ENCODE measurements at regions not wholly inside any gene's neighbourhood (a gene's known extent, or its start where the extent isn't known, plus 50 kb on each side); places are given as distances from the start of the nearest gene placed in this dataset.

DNA sequence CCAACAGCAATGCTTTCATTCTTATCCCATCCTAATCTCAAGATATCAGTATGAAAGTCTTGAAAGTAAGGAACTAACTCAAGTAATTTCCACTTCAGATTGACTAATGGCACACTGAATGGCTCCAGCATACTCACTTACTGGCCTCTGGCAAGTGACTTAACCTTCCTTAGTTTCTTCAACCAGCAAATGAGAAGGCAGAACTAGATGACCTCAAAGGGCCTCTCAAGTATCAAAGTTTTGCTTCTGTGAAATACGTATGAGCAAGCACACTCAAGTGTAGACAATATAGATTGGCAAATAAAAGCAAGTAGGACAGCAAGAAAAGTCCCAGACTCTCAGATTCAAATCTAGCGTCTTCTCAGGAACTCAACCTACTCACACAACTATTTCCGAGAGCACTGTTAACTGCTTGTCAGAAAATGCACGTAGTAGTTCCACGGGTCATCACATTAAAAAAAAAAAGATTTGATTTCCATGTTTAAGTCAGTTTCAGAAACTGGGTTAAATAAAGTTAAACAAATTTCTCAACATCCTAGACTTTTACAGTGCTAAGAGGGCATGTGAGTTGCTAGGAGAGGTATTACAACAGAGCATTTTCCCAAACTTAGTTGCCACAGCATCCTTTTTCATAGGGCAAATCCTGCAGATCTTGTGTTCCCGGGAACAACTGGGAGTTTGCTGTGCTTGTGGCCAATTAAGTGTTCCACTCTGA, 276.9 kb upstream of the KLF14 start:
- H2AFZ ChIP-seq (ENCODE audit: low read length) = no peak overlapping the region
- H3K27me3 ChIP-seq (ENCODE audit: insufficient read depth, low read length) = no peaks in the 10 kb centered on the region
- H3K36me3 ChIP-seq (ENCODE audit: insufficient read depth, low read length) = no peaks in the 10 kb centered on the region
- peak overlapping the region; percentile 98 for H3K27ac ChIP-seq (ENCODE audit: low read depth, low read length)
- no peak overlapping the region for H3K4me3 ChIP-seq (ENCODE audit: insufficient read depth, low read length)
- peak overlapping the region; percentile 10 for H3K4me2 ChIP-seq (ENCODE audit: insufficient read depth, low read length)
- no peaks in the 10 kb centered on the region for H3K9me3 ChIP-seq (ENCODE audit: low read depth, low read length)
- peaks cover 65% of the 10 kb centered on the region for H3K4me1 ChIP-seq (ENCODE audit: insufficient read depth, low read length)
- H3K79me2 ChIP-seq (ENCODE audit: insufficient read depth, low read length) = peaks cover 84% of the 10 kb centered on the region
- no peak for TF ChIP-seq CTCF (IDR thresholded peaks at IDR 0.05; ENCODE audit: extremely low read depth, low read depth, low read length)
- no peak for DNase-seq (ENCODE audit: insufficient read length, low spot score, missing footprints)
- H4K20me1 ChIP-seq (ENCODE audit: insufficient read depth, low read length) = peaks cover 12% of the 10 kb centered on the region

DNA sequence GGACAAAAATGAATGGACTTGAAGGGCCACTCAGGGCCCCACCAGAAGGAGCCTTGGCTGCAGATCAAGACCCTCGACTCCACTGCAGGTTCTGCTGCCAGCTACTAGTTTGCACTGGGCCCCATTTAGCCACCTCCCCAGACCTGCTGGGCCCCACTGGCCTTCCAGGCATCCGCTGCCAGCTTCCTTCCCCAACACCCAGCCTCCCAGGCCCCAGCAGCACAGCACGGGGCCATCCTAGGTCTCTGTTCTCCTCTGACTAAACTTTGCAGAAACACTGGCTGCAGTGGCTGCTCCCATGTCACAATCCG, 277.4 kb upstream of the KLF14 start:
- no peak for DNase-seq (ENCODE audit: insufficient read length, low spot score, missing footprints)

DNA sequence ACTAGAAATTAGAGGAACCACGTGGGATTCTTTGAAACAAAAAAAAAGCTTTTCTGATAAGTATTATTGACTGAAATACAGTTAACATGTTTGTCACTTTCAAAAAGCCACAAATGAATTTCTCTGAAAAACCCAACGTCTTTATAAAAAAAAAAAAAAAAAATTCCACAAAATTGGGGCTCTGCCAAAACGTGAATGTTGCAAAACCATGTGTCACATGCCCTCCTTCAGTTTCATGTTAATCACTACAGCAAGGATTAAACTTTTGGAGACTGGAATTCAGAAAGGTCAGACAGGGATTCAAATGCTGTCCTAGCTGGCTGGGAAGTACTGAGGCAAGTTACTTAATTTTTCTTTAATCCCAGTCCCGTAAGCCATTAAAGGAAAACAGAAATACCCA, 278.0 kb upstream of the KLF14 start:
- Histone ChIP-seq H3K79me2 (ENCODE audit: insufficient read depth, low read length) (peaks cover 86% of the 10 kb centered on the region), H3K27ac (ENCODE audit: low read depth, low read length) (peak overlapping the region; percentile 98), H3K4me2 (ENCODE audit: insufficient read depth, low read length) (peak overlapping the region; percentile 54)

More for the DNA sequence above, 277.4 kb upstream of the KLF14 start:
- peaks cover 70% of the 10 kb centered on the region for H3K4me1 ChIP-seq (ENCODE audit: insufficient read depth, low read length)
- peaks cover 12% of the 10 kb centered on the region for H4K20me1 ChIP-seq (ENCODE audit: insufficient read depth, low read length)
- H3K4me3 ChIP-seq (ENCODE audit: insufficient read depth, low read length) = no peak overlapping the region
- H3K27ac ChIP-seq (ENCODE audit: low read depth, low read length) = peak overlapping the region; percentile 98
- H3K27me3 ChIP-seq (ENCODE audit: insufficient read depth, low read length) = no peaks in the 10 kb centered on the region
- no peak for TF ChIP-seq CTCF (IDR thresholded peaks at IDR 0.05; ENCODE audit: extremely low read depth, low read depth, low read length)
- H2AFZ ChIP-seq (ENCODE audit: low read length) = no peak overlapping the region
- H3K36me3 ChIP-seq (ENCODE audit: insufficient read depth, low read length) = no peaks in the 10 kb centered on the region
- peak overlapping the region; percentile 10 for H3K4me2 ChIP-seq (ENCODE audit: insufficient read depth, low read length)
- peaks cover 86% of the 10 kb centered on the region for H3K79me2 ChIP-seq (ENCODE audit: insufficient read depth, low read length)
- H3K9me3 ChIP-seq (ENCODE audit: low read depth, low read length) = no peaks in the 10 kb centered on the region

More for the DNA sequence above, 278.0 kb upstream of the KLF14 start:
- Histone ChIP-seq H2AFZ (ENCODE audit: low read length) (no peak overlapping the region), H3K27me3 (ENCODE audit: insufficient read depth, low read length) (no peaks in the 10 kb centered on the region), H4K20me1 (ENCODE audit: insufficient read depth, low read length) (peaks cover 14% of the 10 kb centered on the region), H3K9me3 (ENCODE audit: low read depth, low read length) (no peaks in the 10 kb centered on the region), H3K4me1 (ENCODE audit: insufficient read depth, low read length) (peaks cover 72% of the 10 kb centered on the region), H3K36me3 (ENCODE audit: insufficient read depth, low read length) (no peaks in the 10 kb centered on the region), H3K4me3 (ENCODE audit: insufficient read depth, low read length) (peak overlapping the region; percentile 2)
- no peak for DNase-seq (ENCODE audit: insufficient read length, low spot score, missing footprints)
- no peak for TF ChIP-seq CTCF (IDR thresholded peaks at IDR 0.05; ENCODE audit: extremely low read depth, low read depth, low read length)
